C4-2B (cell line): ENCODE measurements at regions not wholly inside any gene's neighbourhood (a gene's known extent, or its start where the extent isn't known, plus 50 kb on each side); places are given as distances from the start of the nearest gene placed in this dataset.

Source experiments
- H3K27ac ChIP-seq: fragments of 450-650 bp; 2 replicates; pipeline ENCODE4 v1.5.1; 2017
- ZFX ChIP-seq: fragments of 450-650 bp; IDR thresholded peaks from 2 replicates; pipeline ENCODE4 v1.6.1; 2017
- TF ChIP-seq, protein P1 (sequence below): fragments of 450-650 bp; conservative IDR thresholded peaks from 2 replicates; pipeline ENCODE4 v1.5.1; 2017; ENCODE audit warnings: mild to moderate bottlenecking

DNA sequence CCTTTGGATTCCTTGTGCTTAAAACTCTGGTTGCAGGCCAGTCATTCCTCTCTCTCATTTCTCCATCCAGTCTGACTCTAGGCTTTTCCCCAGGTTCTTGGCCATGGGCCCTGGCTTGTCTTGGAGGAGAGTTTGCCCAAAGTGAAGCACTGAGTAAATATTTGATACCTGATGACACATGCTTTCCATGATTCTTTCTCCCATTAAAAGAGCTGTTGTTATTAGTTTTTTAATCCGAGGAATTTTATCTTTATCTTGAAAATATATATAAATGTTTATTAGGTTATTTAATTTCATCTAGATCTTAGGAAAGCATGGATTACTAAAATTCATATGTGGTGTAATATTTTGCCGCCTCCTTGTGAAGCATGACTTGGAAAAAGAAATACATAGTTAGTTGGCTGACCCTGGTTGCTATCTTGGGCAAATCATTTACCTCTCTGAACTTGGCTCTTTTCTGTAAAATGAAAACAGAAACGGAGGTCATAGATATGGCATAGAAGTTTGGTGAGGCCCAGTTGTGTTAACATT is 650.1 kb downstream of the SLC4A3 start:
- TF ChIP-seq, protein P1, sequence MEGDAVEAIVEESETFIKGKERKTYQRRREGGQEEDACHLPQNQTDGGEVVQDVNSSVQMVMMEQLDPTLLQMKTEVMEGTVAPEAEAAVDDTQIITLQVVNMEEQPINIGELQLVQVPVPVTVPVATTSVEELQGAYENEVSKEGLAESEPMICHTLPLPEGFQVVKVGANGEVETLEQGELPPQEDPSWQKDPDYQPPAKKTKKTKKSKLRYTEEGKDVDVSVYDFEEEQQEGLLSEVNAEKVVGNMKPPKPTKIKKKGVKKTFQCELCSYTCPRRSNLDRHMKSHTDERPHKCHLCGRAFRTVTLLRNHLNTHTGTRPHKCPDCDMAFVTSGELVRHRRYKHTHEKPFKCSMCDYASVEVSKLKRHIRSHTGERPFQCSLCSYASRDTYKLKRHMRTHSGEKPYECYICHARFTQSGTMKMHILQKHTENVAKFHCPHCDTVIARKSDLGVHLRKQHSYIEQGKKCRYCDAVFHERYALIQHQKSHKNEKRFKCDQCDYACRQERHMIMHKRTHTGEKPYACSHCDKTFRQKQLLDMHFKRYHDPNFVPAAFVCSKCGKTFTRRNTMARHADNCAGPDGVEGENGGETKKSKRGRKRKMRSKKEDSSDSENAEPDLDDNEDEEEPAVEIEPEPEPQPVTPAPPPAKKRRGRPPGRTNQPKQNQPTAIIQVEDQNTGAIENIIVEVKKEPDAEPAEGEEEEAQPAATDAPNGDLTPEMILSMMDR: no peak
- no peak for TF ChIP-seq ZFX
- H3K27ac ChIP-seq: peak overlapping the region; percentile 58; the same call in 1 of the 2 replicates

GRCh38 chr2:220278022-220278421 is 650.6 kb downstream of the SLC4A3 start:
- no peak for TF ChIP-seq ZFX
- TF ChIP-seq, protein P1: no peak
- H3K27ac ChIP-seq: no peak overlapping the region

GRCh38 chr2:220279372-220279771 is 651.9 kb downstream of the SLC4A3 start:
- H3K27ac ChIP-seq: no peak overlapping the region
- TF ChIP-seq ZFX: no peak
- TF ChIP-seq, protein P1: no peak

GRCh38 chr2:220279840-220280239 is 652.4 kb downstream of the SLC4A3 start:
- no peak overlapping the region for H3K27ac ChIP-seq

DNA sequence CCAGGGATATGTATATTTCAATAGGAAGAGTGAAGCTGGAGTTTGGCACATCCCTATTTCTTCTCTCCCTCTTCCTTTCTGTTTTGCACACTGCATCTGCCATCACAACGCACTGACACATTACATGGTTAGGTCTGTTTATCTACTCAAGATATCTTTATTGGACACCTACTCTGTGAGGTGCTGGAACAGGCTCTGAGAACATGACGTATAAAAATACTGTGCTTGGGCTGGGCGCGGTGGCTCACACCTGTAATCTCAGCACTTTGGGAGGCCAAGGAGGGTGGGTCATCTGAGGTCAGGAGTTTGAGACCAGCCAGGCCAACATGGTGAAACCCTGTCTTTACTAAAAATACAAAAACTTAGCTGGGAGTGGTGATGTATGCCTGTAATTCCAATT is 653.3 kb downstream of the SLC4A3 start:
- TF ChIP-seq ZFX: no peak
- TF ChIP-seq, protein P1: no peak
- H3K27ac ChIP-seq: no peak overlapping the region

More at GRCh38 chr2:220279840-220280239, 652.4 kb downstream of the SLC4A3 start:
- no peak for TF ChIP-seq ZFX
- TF ChIP-seq, protein P1: no peak

DNA sequence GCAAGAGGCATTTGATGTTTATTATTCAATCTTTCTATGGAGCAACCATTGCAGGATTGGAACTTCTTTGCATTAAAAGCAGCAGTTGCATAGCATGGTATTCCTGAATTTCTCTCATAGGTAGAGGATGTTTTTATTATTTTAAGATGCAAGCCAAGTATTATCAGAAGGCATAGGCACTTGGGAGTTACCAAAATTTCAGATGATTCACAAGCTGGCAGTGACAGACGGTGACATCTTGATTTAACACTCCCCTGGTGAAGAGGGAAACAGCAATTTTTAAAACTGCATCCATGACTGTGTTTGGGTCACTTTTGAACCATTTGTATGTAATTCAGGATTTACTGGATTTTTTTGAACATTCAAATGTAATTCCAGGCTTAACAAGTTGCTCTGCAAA is 654.3 kb downstream of the SLC4A3 start:
- TF ChIP-seq, protein P1: no peak
- TF ChIP-seq ZFX: no peak
- H3K27ac ChIP-seq: no peak overlapping the region

DNA sequence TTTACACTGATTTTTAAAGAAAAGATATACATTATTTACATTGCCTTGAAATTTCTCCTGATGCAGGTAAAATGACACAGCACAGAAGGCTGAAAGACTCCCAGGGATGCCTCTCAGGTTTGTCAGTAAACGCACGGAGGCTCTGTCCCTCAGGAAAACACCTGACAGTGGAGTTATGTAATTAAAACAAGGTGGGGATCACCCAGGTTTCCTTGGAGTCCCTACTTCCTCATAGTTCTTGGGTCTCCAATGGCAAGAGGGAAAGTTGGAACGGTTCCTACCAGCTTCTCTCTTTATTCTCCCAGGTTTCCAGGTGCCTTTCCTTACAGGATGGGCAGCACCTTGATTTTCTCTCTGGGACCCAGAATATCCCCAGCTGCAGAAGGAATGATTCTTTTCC is 654.8 kb downstream of the SLC4A3 start:
- no peak overlapping the region for H3K27ac ChIP-seq
- TF ChIP-seq, protein P1: no peak
- no peak for TF ChIP-seq ZFX
